ENCODE measurements at regions not wholly inside any gene's neighbourhood (a gene's known extent, or its start where the extent isn't known, plus 50 kb on each side); places are given as distances from the start of the nearest gene placed in this dataset.

- Mint-ChIP-seq H3K4me1 (peaks cover 6% of the 10 kb centered on the region), H3K36me3 (no peaks in the 10 kb centered on the region), H3K9me3 (0 out of 2 replicates have a peak, but pooled peaks cover 3% of the 10 kb centered on the region), H3K27me3 (ENCODE audit: low read depth) (no peaks in the 10 kb centered on the region), H3K4me3 (no peak overlapping the region), H3K27ac (no peak overlapping the region)
- no peak for TF ChIP-seq MAX (CRISPR knock-in tag; IDR thresholded peaks at IDR 0.05)
- TF ChIP-seq MXD4 (CRISPR knock-in tag; IDR thresholded peaks at IDR 0.05; ENCODE audit: borderline replicate concordance): no peak
- no peak for TF ChIP-seq ZNF396 (CRISPR knock-in tag; IDR thresholded peaks at IDR 0.05; ENCODE audit: borderline replicate concordance)
- TF ChIP-seq CBFB (CRISPR knock-in tag; IDR thresholded peaks at IDR 0.05; ENCODE audit: low read depth): no peak
- no peak for TF ChIP-seq NR1H2 (CRISPR knock-in tag; IDR thresholded peaks at IDR 0.05)
- TF ChIP-seq ZMAT4 (CRISPR knock-in tag; IDR thresholded peaks at IDR 0.05): no peak
- TF ChIP-seq JAZF1 (CRISPR knock-in tag; IDR thresholded peaks at IDR 0.05): no peak
- TF ChIP-seq TP53 (CRISPR knock-in tag; IDR thresholded peaks at IDR 0.05): no peak
- no peak for TF ChIP-seq CTCF (IDR thresholded peaks at IDR 0.05)
- no peak for TF ChIP-seq ZNF121 (CRISPR knock-in tag; IDR thresholded peaks at IDR 0.05)
- no peak for TF ChIP-seq FOXP1 (CRISPR knock-in tag; IDR thresholded peaks at IDR 0.05; ENCODE audit: borderline replicate concordance)
- ChIA-PET CTCF (interaction anchor here (0.6 kb wide), 1 partner anchor 909 kb away, joined by 4 read pairs; no protein-coding TSS in a partner anchor), POLR2A (no interaction called here)
- no peak for ATAC-seq
- no peak for DNase-seq (ENCODE audit: low spot score)
Observed at GRCh38 chr12:69085852-69086251, 152.9 kb upstream of the CPM start.

GRCh38 chr12:69087986-69088385, 151.4 kb upstream of the CPSF6 start:
- POLR2A ChIA-PET: no interaction called here
- TF ChIP-seq PRRX2 (CRISPR knock-in tag; IDR thresholded peaks at IDR 0.05): no peak
- Mint-ChIP-seq H3K4me3 (no peak overlapping the region), H3K9me3 (0 out of 2 replicates have a peak, but pooled peaks cover 3% of the 10 kb centered on the region), H3K27ac (no peak overlapping the region), H3K36me3 (no peaks in the 10 kb centered on the region), H3K4me1 (peaks cover 21% of the 10 kb centered on the region), H3K27me3 (ENCODE audit: low read depth) (no peaks in the 10 kb centered on the region)
- DNase-seq (ENCODE audit: low spot score) (no peak), ATAC-seq (no peak)
- CTCF ChIA-PET: no interaction called here

- Mint-ChIP-seq H3K4me3 (no peak overlapping the region), H3K27me3 (ENCODE audit: low read depth) (no peaks in the 10 kb centered on the region), H3K27ac (no peak overlapping the region), H3K36me3 (no peaks in the 10 kb centered on the region), H3K4me1 (peaks cover 21% of the 10 kb centered on the region), H3K9me3 (0 out of 2 replicates have a peak, but pooled peaks cover 3% of the 10 kb centered on the region)
- ATAC-seq (no peak), DNase-seq (ENCODE audit: low spot score) (no peak)
- ChIA-PET POLR2A (no interaction called here), CTCF (interaction anchor here (0.9 to 1.6 kb wide), 4 partner anchors 17 to 260 kb away, joined by 3 to 4 read pairs (median 3); no protein-coding TSS in a partner anchor)
- TF ChIP-seq ZNF281 (CRISPR knock-in tag; IDR thresholded peaks at IDR 0.05) (no peak), RORB (CRISPR knock-in tag; IDR thresholded peaks at IDR 0.05) (no peak)
Observed at GRCh38 chr12:69090722-69091121, 148.6 kb upstream of the CPSF6 start.

GRCh38 chr12:69091442-69092017, 147.8 kb upstream of the CPSF6 start:
- H3K36me3 Mint-ChIP-seq: no peaks in the 10 kb centered on the region
- POLR2A ChIA-PET: no interaction called here
- H3K4me1 Mint-ChIP-seq: peaks cover 21% of the 10 kb centered on the region
- H3K4me3 Mint-ChIP-seq: no peak overlapping the region
- 0 out of 2 replicates have a peak overlapping the region, but pooled peaks have one; percentile 4 for H3K27ac Mint-ChIP-seq
- DNase-seq (ENCODE audit: low spot score) (no peak), ATAC-seq (peak; percentile 80)
- H3K27me3 Mint-ChIP-seq (ENCODE audit: low read depth): no peaks in the 10 kb centered on the region
- CTCF ChIA-PET: interaction anchor here (0.9 to 1.6 kb wide), 4 partner anchors 16 to 261 kb away, joined by 3 to 4 read pairs (median 3); no protein-coding TSS in a partner anchor
- no peak for TF ChIP-seq ESRRA (CRISPR knock-in tag; IDR thresholded peaks at IDR 0.05; ENCODE audit: borderline replicate concordance)
- 0 out of 2 replicates have a peak, but pooled peaks cover 3% of the 10 kb centered on the region for H3K9me3 Mint-ChIP-seq
